ENCODE measurements at regions not wholly inside any gene's neighbourhood (a gene's known extent, or its start where the extent isn't known, plus 50 kb on each side); places are given as distances from the start of the nearest gene placed in this dataset.

DNA sequence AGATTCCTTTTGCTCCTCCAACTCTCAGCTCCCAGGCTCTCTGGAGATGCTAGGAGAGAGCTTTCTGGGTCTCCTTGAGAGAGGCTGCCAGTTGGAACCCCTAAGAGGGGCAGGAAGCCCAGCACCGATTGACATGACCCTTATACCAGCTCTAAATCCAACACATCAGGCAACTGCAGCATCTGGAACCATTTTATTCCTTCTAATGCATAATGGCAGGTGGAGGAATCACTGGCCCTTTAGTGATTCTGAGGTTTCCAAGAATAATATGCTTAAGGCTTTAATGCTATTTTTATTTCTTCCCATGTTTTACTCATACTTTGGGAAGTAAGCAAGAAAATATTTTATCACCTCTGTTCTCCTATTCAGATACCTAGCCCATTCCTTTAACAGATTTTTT lies 60.3 kb upstream of the TEX264 start:
- TF ChIP-seq, protein P1, sequence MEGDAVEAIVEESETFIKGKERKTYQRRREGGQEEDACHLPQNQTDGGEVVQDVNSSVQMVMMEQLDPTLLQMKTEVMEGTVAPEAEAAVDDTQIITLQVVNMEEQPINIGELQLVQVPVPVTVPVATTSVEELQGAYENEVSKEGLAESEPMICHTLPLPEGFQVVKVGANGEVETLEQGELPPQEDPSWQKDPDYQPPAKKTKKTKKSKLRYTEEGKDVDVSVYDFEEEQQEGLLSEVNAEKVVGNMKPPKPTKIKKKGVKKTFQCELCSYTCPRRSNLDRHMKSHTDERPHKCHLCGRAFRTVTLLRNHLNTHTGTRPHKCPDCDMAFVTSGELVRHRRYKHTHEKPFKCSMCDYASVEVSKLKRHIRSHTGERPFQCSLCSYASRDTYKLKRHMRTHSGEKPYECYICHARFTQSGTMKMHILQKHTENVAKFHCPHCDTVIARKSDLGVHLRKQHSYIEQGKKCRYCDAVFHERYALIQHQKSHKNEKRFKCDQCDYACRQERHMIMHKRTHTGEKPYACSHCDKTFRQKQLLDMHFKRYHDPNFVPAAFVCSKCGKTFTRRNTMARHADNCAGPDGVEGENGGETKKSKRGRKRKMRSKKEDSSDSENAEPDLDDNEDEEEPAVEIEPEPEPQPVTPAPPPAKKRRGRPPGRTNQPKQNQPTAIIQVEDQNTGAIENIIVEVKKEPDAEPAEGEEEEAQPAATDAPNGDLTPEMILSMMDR (IDR thresholded peaks at IDR 0.05) = no peak
- TF ChIP-seq POLR2A (IDR thresholded peaks at IDR 0.05) = no peak
